ENCODE measurements at regions not wholly inside any gene's neighbourhood (a gene's known extent, or its start where the extent isn't known, plus 50 kb on each side); places are given as distances from the start of the nearest gene placed in this dataset.

DNA sequence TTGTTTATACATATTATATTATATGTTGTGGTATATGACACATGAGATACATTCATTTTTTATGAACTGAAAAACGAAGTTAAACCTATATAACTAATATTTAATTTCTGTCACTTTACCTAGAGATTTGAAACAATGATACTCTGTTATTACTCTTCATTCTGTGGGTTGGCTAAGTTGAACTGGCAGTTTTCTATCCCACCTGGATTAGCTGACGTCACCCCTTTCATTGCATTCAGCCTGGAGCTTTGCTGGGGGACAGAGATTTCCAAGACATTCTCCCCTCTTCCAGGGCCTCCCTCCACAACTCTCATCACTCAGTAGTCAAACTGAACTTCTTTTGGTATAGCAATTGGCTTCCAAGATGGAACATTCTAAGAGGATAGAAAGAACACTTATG, 309.2 kb upstream of the SATB1 start:
- Mint-ChIP-seq H3K9me3 (peaks cover 0 to 13% (median 3%) of the 10 kb centered on the region in 8 donors), H3K27me3 (no peaks in the 10 kb centered on the region), H3K27ac (peak overlapping the region in 1 of 7 donors; percentile 9), H3K4me1 (peaks cover 32 to 49% (median 42%) of the 10 kb centered on the region in 4 donors), H3K4me3 (no peak overlapping the region), H3K36me3 (peaks cover 0 to 6% of the 10 kb centered on the region in 2 donors)
- H3K9me3 ChIP-seq (ENCODE audit: control insufficient read depth in 1 of 2, low read length in 2 of 2), result no peaks in the 10 kb centered on the region
- H3K4me3 ChIP-seq (ENCODE audit: low read length in 2 of 2), result no peak overlapping the region
- H3K4me1 ChIP-seq (ENCODE audit: insufficient read depth, low read length), result peaks cover 19% of the 10 kb centered on the region
- no peak for DNase-seq
- no peaks in the 10 kb centered on the region for H3K27me3 ChIP-seq (ENCODE audit: insufficient read depth, low read length)
- ChIA-PET POLR2A (ENCODE audit: partially characterized antibody) (interaction anchor here (1.0 to 1.2 kb wide), 2 partner anchors 12 to 18 kb away, joined by 3 to 4 read pairs; no protein-coding TSS in a partner anchor), CTCF (ENCODE audit: partially characterized antibody) (no interaction called here)
- H3K27ac ChIP-seq (ENCODE audit: low read depth, low read length), result no peak overlapping the region
- intact Hi-C loops (cut with micrococcal nuclease), result no loop called here
- no peaks in the 10 kb centered on the region for H3K36me3 ChIP-seq (ENCODE audit: insufficient read depth, low read length)

GRCh38 chr3:18732474-18732873, 307.3 kb upstream of the SATB1 start:
- DNase-seq, result no peak
- H3K4me3 ChIP-seq (ENCODE audit: low read length in 2 of 2), result no peak overlapping the region
- no peak overlapping the region for H3K27ac Mint-ChIP-seq
- H3K9me3 Mint-ChIP-seq, result peaks cover 0 to 8% (median 2%) of the 10 kb centered on the region in 8 donors
- H3K27me3 Mint-ChIP-seq, result no peaks in the 10 kb centered on the region
- H3K27ac ChIP-seq (ENCODE audit: low read depth, low read length), result no peak overlapping the region
- intact Hi-C loops (cut with micrococcal nuclease), result no loop called here
- H3K4me3 Mint-ChIP-seq, result no peak overlapping the region
- H3K9me3 ChIP-seq (ENCODE audit: control insufficient read depth in 1 of 2, low read length in 2 of 2), result no peaks in the 10 kb centered on the region
- H3K36me3 ChIP-seq (ENCODE audit: insufficient read depth, low read length), result no peaks in the 10 kb centered on the region
- H3K27me3 ChIP-seq (ENCODE audit: insufficient read depth, low read length), result no peaks in the 10 kb centered on the region
- H3K4me1 ChIP-seq (ENCODE audit: insufficient read depth, low read length), result peaks cover 21% of the 10 kb centered on the region
- ChIA-PET POLR2A (ENCODE audit: partially characterized antibody) (interaction anchor here (0.6 kb wide), 1 partner anchor 8 kb away, joined by 3 read pairs; no protein-coding TSS in a partner anchor), CTCF (ENCODE audit: partially characterized antibody) (no interaction called here)
- H3K4me1 Mint-ChIP-seq, result peaks cover 28 to 44% (median 39%) of the 10 kb centered on the region in 4 donors
- H3K36me3 Mint-ChIP-seq, result peaks cover 0 to 7% of the 10 kb centered on the region in 2 donors

DNA sequence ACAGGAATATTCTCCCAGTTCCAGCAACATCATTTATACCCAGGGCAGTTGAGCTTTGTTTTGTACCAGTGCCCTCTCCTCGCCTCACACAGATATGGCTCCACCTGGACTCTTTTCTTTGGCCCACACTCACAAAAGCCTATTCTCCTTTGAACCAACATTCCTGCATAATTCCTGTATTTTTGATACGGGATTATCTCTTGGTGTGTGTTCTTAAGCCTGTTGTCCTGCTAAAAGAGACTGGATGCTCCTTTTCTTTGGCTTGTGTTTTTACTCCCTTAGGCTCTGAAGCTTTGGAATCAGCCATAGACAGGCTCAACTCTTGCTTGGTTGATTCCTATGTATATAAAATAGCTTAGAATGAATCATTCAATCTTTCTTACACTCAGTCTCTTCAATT, 305.4 kb upstream of the SATB1 start:
- H3K27me3 Mint-ChIP-seq, result no peaks in the 10 kb centered on the region
- Histone ChIP-seq H3K9me3 (ENCODE audit: control insufficient read depth in 1 of 2, low read length in 2 of 2) (no peaks in the 10 kb centered on the region), H3K4me3 (ENCODE audit: low read length in 2 of 2) (no peak overlapping the region), H3K27ac (ENCODE audit: low read depth, low read length) (no peak overlapping the region), H3K4me1 (ENCODE audit: insufficient read depth, low read length) (peaks cover 41% of the 10 kb centered on the region), H3K36me3 (ENCODE audit: insufficient read depth, low read length) (no peaks in the 10 kb centered on the region), H3K27me3 (ENCODE audit: insufficient read depth, low read length) (no peaks in the 10 kb centered on the region)
- peaks cover 0 to 7% (median 0%) of the 10 kb centered on the region in 8 donors for H3K9me3 Mint-ChIP-seq
- peak overlapping the region in 2 of 7 donors; percentile 17 to 63 for H3K27ac Mint-ChIP-seq
- CTCF ChIA-PET (ENCODE audit: partially characterized antibody), result interaction anchor here (0.6 to 1.9 kb wide), 4 partner anchors 10 to 171 kb away, joined by 3 to 4 read pairs (median 4); no protein-coding TSS in a partner anchor
- intact Hi-C loops (cut with micrococcal nuclease), result no loop called here
- POLR2A ChIA-PET (ENCODE audit: partially characterized antibody), result interaction anchor here (1.6 to 2.8 kb wide), 2 partner anchors 10 to 16 kb away, joined by 5 to 14 read pairs; no protein-coding TSS in a partner anchor
- peaks cover 45 to 61% (median 56%) of the 10 kb centered on the region in 4 donors for H3K4me1 Mint-ChIP-seq
- H3K4me3 Mint-ChIP-seq, result no peak overlapping the region
- no peak for DNase-seq
- peaks cover 0 to 11% of the 10 kb centered on the region in 2 donors for H3K36me3 Mint-ChIP-seq

- peaks cover 49 to 69% (median 61%) of the 10 kb centered on the region in 4 donors for H3K4me1 Mint-ChIP-seq
- no peaks in the 10 kb centered on the region for H3K9me3 ChIP-seq (ENCODE audit: control insufficient read depth in 1 of 2, low read length in 2 of 2)
- H3K27ac Mint-ChIP-seq, result peak overlapping the region in 1 of 7 donors; percentile 33
- POLR2A ChIA-PET (ENCODE audit: partially characterized antibody), result interaction anchor here (1.6 to 2.8 kb wide), 2 partner anchors 10 to 16 kb away, joined by 5 to 14 read pairs; no protein-coding TSS in a partner anchor
- intact Hi-C loops (cut with micrococcal nuclease), result loop anchor here (5.0 to 10.0 kb wide), 2 partner anchors 282 to 985 kb away; partner anchors contain the start of gene TBC1D5
- no peak overlapping the region for H3K27ac ChIP-seq (ENCODE audit: low read depth, low read length)
- H3K27me3 ChIP-seq (ENCODE audit: insufficient read depth, low read length), result no peaks in the 10 kb centered on the region
- H3K9me3 Mint-ChIP-seq, result peaks cover 0 to 7% (median 0%) of the 10 kb centered on the region in 8 donors
- no peak for DNase-seq
- H3K27me3 Mint-ChIP-seq, result no peaks in the 10 kb centered on the region
- peaks cover 49% of the 10 kb centered on the region for H3K4me1 ChIP-seq (ENCODE audit: insufficient read depth, low read length)
- no peak overlapping the region for H3K4me3 Mint-ChIP-seq
- CTCF ChIA-PET (ENCODE audit: partially characterized antibody), result interaction anchor here (0.6 to 1.9 kb wide), 3 partner anchors 9 to 170 kb away, joined by 3 to 4 read pairs (median 4); no protein-coding TSS in a partner anchor
- H3K4me3 ChIP-seq (ENCODE audit: low read length in 2 of 2), result no peak overlapping the region
- H3K36me3 ChIP-seq (ENCODE audit: insufficient read depth, low read length), result no peaks in the 10 kb centered on the region
- H3K36me3 Mint-ChIP-seq, result peaks cover 0 to 9% of the 10 kb centered on the region in 2 donors
These were observed 304.5 kb upstream of the SATB1 start for GRCh38 chr3:18729671-18730070.

DNA sequence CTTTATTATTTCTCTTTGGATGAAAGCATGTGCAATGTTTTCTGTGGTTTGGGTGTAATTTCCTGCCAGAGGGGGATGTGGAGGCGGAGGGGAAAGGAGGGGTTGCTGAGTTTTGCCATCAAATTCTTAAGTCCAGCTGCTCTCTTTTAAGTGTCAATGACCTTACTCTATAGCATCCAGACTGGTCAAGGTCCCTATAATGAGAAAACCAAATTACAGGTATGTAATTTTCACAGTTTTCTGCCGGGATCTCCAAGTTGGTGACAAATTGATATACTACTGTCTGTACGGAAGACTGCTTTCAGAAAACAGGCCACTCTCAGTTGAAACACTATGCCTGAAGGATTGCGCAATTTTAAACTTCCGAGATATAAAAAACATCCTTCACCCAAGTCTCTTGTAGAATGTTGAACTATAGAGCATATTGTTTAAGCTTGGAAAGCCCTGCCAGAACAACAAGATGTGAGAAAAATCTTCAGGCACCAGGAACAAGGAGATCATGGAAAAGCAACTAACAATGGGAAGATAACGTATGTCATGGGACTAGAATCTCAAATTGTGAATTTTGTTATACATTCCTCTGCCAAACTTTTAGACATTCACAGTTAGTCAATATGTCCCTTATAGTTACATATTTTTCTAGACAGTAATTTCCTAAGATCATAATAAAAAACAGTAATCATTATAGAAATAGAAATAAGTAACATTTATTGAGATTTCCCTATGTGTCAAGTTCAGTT, 300.7 kb upstream of the SATB1 start:
- H3K27me3 ChIP-seq (ENCODE audit: insufficient read depth, low read length), result no peaks in the 10 kb centered on the region
- POLR2A ChIA-PET (ENCODE audit: partially characterized antibody), result interaction anchor here (1.0 to 4.3 kb wide), 16 partner anchors 10 to 301 kb away, joined by 3 to 63 read pairs (median 7); partner anchors contain the start of gene SATB1
- Mint-ChIP-seq H3K27me3 (no peaks in the 10 kb centered on the region), H3K27ac (peak overlapping the region; percentile 92 to 99 (median 94)), H3K4me1 (peaks cover 64 to 79% (median 72%) of the 10 kb centered on the region in 4 donors), H3K9me3 (peaks cover 0 to 2% (median 0%) of the 10 kb centered on the region in 8 donors), H3K4me3 (peak overlapping the region; percentile 56 to 80 (median 76)), H3K36me3 (peaks cover 0 to 5% of the 10 kb centered on the region in 2 donors)
- peaks cover 74% of the 10 kb centered on the region for H3K4me1 ChIP-seq (ENCODE audit: insufficient read depth, low read length)
- CTCF ChIA-PET (ENCODE audit: partially characterized antibody), result interaction anchor here (0.6 to 4.1 kb wide), 12 partner anchors 9 to 175 kb away, joined by 3 to 21 read pairs (median 6); no protein-coding TSS in a partner anchor
- H3K27ac ChIP-seq (ENCODE audit: low read depth, low read length), result peak overlapping the region; percentile 53
- H3K9me3 ChIP-seq (ENCODE audit: control insufficient read depth in 1 of 2, low read length in 2 of 2), result no peaks in the 10 kb centered on the region
- intact Hi-C loops (cut with micrococcal nuclease), result loop anchor here (1.0 to 10.0 kb wide), 5 partner anchors 15 to 981 kb away; partner anchors contain the start of gene TBC1D5
- DNase-seq, result peak; percentile 56 to 74 (median 68)
- H3K36me3 ChIP-seq (ENCODE audit: insufficient read depth, low read length), result no peaks in the 10 kb centered on the region
- H3K4me3 ChIP-seq (ENCODE audit: low read length in 2 of 2), result peak overlapping the region in 1 of 2 donors; percentile 6

GRCh38 chr3:18724456-18724855, 299.3 kb upstream of the SATB1 start:
- peaks cover 0 to 5% of the 10 kb centered on the region in 2 donors for H3K36me3 Mint-ChIP-seq
- H3K9me3 Mint-ChIP-seq, result peaks cover 0 to 3% (median 0%) of the 10 kb centered on the region in 8 donors
- H3K27me3 ChIP-seq (ENCODE audit: insufficient read depth, low read length), result no peaks in the 10 kb centered on the region
- peak overlapping the region; percentile 53 for H3K27ac ChIP-seq (ENCODE audit: low read depth, low read length)
- H3K4me3 ChIP-seq (ENCODE audit: low read length in 2 of 2), result peak overlapping the region in 1 of 2 donors; percentile 3
- H3K9me3 ChIP-seq (ENCODE audit: control insufficient read depth in 1 of 2, low read length in 2 of 2), result no peaks in the 10 kb centered on the region
- POLR2A ChIA-PET (ENCODE audit: partially characterized antibody), result interaction anchor here (0.7 to 4.3 kb wide), 12 partner anchors 8 to 294 kb away, joined by 3 to 63 read pairs (median 8); no protein-coding TSS in a partner anchor
- H3K36me3 ChIP-seq (ENCODE audit: insufficient read depth, low read length), result no peaks in the 10 kb centered on the region
- CTCF ChIA-PET (ENCODE audit: partially characterized antibody), result interaction anchor here (1.0 to 4.1 kb wide), 11 partner anchors 8 to 165 kb away, joined by 3 to 21 read pairs (median 7); no protein-coding TSS in a partner anchor
- peaks cover 59 to 74% (median 66%) of the 10 kb centered on the region in 4 donors for H3K4me1 Mint-ChIP-seq
- H3K27me3 Mint-ChIP-seq, result no peaks in the 10 kb centered on the region
- intact Hi-C loops (cut with micrococcal nuclease), result loop anchor here (2.0 to 10.0 kb wide), 2 partner anchors 46 to 980 kb away; partner anchors contain the start of gene TBC1D5
- H3K4me3 Mint-ChIP-seq, result peak overlapping the region in 7 of 8 donors; percentile 56 to 80 (median 75)
- H3K27ac Mint-ChIP-seq, result peak overlapping the region; percentile 92 to 99 (median 94)
- H3K4me1 ChIP-seq (ENCODE audit: insufficient read depth, low read length), result peaks cover 69% of the 10 kb centered on the region
- DNase-seq, result no peak
